Stimulated activated CD4-positive, alpha-beta T cell treated with anti-CD3 and anti-CD28 coated beads, TNF-alpha, amount 100 ng/mL, for 4 hours (primary cell): ENCODE measurements at regions not wholly inside any gene's neighbourhood (a gene's known extent, or its start where the extent isn't known, plus 50 kb on each side); places are given as distances from the start of the nearest gene placed in this dataset.
"Not testable (repeated sequence)": the region's sequence is repeated elsewhere in the genome, so short reads cannot be mapped to it uniquely, and the experiment has no call there.

Experiments
- DNase-seq, 3 experiments: peaks; one replicate each; pipeline ENCODE4 v3.0.0-alpha.2; 2020; ENCODE audit warnings: low read depth in 3 of 3

DNA sequence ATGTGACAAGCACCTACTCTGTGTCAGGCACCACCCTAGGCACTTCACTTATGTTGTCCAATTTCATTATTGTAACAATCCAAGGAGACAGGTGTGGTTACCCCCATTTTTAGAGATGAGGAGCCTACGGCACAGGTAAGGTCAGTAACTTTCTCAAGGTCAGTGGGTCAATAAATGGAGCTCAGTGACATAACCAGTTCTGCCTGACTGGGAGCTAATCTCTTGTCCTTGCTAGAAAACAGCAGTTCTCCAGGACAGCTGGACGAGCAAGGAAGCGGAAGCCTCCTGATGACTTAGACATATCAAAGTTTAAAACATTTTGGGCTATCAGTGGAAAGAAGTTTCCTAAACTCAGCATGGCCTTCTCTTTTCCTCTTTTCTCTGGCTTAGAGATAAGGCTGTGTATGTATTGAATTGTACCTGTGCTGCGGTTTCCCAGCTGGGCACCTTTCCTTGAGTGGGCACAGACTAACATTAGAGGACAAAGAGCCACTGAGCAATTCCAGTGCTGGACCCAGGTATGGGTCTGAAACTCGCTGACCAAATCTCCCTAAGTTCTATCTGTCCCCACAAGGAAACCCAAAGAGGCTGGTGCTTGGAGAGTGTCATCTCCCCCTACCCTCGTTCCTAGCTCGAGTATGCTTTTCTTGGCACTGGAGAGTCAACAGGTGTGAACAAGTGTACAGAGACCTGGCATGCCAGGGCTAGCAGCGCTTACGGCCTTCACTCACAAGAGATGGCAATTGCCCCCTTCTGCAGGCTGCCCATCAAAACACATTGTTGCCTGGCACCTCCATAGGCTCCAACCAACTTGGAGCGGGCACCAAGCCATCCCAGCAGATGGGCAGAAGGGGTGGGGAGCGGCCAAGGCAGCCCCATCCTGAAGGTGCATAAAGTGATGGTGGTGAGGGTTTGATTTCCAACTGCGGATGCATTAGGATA lies 456.1 kb upstream of the PROX1 start:
- no peak for DNase-seq

GRCh38 chr1:213533125-213533524 lies 454.6 kb upstream of the PROX1 start:
- DNase-seq = no peak

- no peak for DNase-seq
These were observed 452.1 kb upstream of the PROX1 start for GRCh38 chr1:213535679-213536078.

DNA sequence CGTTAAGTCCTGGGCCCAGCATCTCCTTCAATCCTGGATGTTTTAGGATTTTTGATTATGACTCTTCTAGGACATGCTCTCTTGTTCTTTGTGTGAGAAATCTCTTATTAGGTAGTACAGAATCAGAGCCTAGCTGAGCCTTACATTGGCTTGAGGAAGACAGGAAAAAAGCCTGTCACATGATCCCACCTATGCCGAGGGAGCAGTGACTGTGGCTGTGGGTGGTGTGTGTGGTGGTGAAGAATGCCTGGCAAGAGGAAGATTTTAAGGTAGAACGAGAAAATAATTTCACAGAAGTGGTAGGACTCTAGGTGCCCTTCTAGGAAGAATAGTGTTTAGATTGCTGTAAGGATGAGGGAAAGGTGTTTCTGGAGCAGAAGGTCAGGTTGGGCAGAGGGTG lies 449.5 kb upstream of the PROX1 start:
- DNase-seq = no peak

DNA sequence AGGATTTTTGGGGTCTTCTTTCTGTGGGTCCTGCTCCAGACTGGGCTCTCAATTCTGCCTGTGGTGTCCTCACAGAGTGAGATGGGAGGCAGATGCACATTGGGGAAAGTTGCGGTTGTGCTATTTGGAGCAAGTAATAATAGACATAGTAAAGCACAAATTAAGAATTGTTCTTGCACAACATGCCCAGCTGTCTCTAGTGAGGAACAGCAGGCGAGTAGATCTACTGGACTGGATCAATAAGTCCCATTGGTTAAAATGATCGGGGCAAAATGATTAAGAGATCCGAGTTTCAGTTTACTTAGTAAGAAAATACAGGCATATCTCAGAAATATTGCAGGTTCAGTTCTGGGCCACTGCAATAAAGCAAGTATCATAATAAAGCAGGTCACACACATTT lies 448.3 kb upstream of the PROX1 start:
- DNase-seq = no peak

DNA sequence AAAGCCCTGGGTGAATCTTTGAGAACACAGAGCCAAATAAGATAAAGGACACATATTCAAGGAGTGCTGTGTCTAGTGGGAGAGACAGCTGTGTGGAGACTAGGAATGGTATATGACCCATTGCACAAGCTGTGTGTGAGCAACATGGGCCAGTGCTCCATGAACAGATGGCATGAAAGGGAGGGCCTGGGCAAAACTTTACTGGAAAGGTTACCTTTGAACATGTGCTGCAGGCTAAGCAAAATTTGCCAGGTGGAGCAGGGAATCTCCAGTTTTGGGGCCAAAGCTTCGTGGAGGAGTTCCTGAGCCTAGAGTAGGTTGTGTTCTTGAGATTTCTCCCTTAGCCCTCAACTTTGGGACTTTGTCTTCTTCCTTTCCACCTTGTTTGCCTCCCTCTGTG lies 446.1 kb upstream of the PROX1 start:
- DNase-seq = no peak

GRCh38 chr1:213545181-213545580 lies 442.6 kb upstream of the PROX1 start:
- DNase-seq = not testable (repeated sequence)

GRCh38 chr1:213549982-213550381 lies 437.8 kb upstream of the PROX1 start:
- no peak for DNase-seq

- DNase-seq = no peak
These were observed 437.0 kb upstream of the PROX1 start for GRCh38 chr1:213550804-213551203.

DNA sequence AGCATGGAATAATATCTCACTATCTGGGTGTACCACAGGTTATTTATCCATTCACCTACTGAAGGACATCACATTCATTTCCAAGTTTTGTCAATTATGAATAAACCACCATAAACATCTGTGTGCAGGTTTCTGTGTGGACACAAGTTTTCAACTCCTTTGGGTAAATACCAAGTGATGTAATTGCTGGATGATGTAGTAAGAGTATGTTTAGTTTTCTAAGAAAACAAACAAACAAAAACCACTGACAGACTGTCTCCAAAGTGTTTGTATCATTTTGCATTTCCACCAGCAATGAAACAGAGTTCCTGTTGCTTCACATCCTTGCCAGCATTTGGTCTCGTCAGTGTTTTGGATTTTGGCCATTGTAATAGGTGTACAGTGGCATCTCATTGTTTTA lies 435.7 kb upstream of the PROX1 start:
- DNase-seq = no peak

DNA sequence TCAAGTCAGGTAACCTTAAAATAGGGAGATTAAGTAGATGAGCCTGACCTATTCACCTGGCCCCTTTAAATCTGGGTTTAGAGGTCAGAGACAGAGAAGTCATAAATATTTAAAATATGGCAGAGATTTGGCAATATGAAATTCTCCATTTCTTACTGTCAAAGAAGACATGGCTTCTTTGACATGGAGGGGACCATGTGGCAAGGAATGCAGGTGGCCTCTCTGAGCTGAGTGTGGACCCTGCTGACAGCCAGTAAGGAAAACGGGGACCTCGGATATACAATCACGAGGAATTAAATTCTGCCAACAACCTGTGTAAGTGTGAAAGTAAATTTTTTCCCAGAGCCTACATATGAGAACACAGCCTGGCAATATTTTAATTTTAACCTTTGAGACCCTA lies 427.5 kb upstream of the PROX1 start:
- DNase-seq = no peak

DNA sequence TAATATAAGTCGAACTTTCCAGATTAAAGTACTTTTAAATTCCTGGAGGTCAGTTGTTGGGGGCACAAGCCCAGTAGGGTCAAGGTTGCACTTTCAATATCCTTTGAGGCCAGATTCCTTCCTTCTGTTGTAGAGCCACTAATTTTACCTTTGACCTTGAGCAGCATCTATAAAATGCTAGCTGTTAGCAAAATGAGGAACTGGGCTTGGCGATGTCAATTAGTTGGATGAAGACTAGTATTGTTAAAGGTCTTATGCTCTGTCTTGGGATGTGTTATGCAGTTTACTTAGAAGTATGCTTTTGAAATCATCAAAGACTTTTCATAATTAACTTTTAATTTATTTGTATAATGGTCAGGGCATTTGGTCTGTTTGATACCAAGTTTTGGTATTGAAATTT lies 425.9 kb upstream of the PROX1 start:
- no peak for DNase-seq

DNA sequence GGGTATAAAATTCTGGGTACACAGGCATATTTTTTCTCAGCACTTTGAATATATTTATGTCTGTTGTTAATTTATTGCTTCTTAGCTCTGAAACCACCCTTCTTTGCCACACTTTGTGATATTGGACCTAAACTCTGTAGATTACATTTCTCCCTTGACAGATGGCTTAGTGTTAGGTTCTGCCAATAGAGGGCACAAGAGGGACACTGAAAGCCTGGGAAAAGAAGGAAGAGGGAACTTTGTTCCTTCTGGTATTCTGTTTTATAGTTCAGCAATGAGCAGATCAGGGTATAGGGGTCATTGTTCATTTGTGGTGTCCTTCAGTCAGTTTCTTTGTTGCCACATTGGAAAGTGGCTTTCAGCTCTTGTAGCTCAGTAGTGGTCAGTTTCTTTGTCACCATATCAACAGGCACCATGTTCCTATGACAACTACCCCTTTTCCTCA lies 423.5 kb upstream of the PROX1 start:
- DNase-seq = no peak

DNA sequence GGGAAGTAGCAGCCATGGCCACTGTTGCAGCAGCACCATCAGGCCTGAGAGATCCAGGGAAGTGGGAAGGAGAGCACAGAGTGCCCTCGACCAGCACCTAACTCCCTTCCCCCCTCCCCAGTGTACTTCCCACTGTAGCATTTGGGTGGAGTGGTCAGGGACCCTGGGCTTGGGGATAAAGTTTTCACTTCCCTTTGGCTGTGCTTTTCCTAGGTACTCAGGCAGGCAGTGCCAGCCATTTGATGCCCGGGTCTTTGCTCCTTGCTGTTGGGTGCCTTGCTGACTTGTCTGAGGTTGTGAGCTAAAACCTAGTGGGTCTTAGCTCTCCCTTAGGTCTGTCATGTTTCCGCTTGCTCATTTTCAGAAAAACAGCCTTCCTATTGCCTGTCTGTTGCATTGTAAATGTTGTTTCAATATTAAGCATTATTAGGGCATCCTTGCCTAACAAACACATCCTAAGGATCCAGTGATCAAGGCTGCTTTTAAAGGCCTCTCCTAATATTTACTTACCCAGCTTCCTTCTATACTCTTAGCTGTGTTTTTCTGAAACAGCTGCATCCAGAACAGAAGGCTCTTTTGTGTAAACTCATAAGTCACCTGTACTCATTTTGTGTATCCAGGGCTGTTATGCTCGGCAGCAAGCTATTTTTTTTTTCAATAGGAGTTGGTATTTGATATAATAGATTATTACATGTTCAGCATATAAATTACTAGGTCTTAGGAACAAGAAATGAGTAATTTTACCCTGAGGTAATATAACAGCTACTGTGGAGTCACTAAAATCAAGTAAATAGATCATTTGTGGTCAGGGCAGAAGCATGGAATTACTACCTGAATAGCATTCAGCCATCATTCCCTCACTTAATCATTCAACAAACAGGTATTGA lies 418.6 kb upstream of the PROX1 start:
- no peak for DNase-seq

DNA sequence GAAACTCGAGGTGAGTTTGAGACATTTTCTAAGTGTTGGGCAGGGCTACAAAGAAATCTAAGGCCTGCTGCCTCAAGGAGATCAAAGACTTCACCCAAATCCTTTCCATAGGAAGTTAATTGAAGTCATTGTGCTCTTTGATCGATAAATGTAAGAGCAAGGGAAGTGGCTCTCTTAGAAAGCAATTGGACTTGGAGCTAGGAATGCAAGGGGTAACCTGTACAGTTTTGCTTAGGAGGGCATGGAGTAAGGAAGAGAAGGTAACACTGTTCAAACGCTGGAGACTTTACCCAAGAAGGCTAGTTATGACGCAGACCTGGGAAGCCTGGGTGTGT lies 418.0 kb upstream of the PROX1 start:
- no peak for DNase-seq

DNA sequence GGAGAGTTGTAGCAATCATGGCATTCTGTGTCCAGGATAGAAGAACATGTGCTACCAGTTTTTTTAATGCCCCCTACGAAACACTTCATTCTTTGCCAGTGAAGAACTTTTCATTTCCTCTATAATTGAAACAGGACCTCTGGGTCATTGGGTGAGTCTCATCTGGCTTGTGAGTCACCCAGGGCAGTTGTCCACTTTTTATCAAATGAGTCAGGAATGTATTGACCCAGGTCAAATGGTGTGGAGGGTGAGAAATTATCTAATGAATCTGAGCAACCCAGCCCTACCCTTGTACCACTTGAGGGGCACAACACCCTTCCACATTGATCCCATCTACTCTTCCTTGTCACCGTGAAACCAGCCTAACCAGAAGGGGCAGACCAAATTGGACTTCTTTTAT lies 417.3 kb upstream of the PROX1 start:
- DNase-seq = no peak

- no peak for DNase-seq
These were observed 416.4 kb upstream of the PROX1 start for GRCh38 chr1:213571419-213571818.

- DNase-seq = no peak
These were observed 415.9 kb upstream of the PROX1 start for GRCh38 chr1:213571843-213572242.

GRCh38 chr1:213572912-213573647 lies 414.7 kb upstream of the PROX1 start:
- DNase-seq = no peak

- DNase-seq = no peak
These were observed 414.1 kb upstream of the PROX1 start for GRCh38 chr1:213573648-213574009.

- DNase-seq = no peak
These were observed 404.7 kb upstream of the PROX1 start for GRCh38 chr1:213582976-213583567.

GRCh38 chr1:213584272-213584671 lies 403.5 kb upstream of the PROX1 start:
- no peak for DNase-seq
